H1 (cell line): ENCODE measurements at regions not wholly inside any gene's neighbourhood (a gene's known extent, or its start where the extent isn't known, plus 50 kb on each side); places are given as distances from the start of the nearest gene placed in this dataset.

Source experiments
- CTCF ChIA-PET: fragments of 300-600 bp; sonication (Branson Sonifier 250); formaldehyde crosslinking; loops from one replicate; lab custom pipeline; 2021; ENCODE audit not compliant: partially characterized antibody; lab: Charles Lee
- POLR2A ChIA-PET: fragments of 300-600 bp; sonication (Branson Sonifier 250); formaldehyde crosslinking; loops from one replicate; lab custom pipeline; 2021; ENCODE audit warnings: inconsistent platforms; ENCODE audit not compliant: partially characterized antibody; lab: Charles Lee
- DNase-seq, 2 experiments: peaks; one replicate each; pipeline versions ENCODE4 v3.0.0 to v3.0.0-alpha.2; 2010 to 2022; ENCODE audit warnings: low spot score in 2 of 2, low read depth in 1 of 2, mixed read lengths in 1 of 2
- FAIRE-seq: peaks from 2 replicates; lab custom pipeline; 2011; peaks lifted over from hg19 to GRCh38; lab: Jason Lieb, UNC
- H2AFZ ChIP-seq: 2 replicates; pipeline ENCODE4 v1.8.1; 2012; ENCODE audit warnings: low read length, inconsistent platforms
- H2AK5ac ChIP-seq: 2 replicates; pipeline ENCODE4 v1.6.1; 2013; ENCODE audit warnings: low read depth, low read length
- H2BK120ac ChIP-seq: replicated peaks from 2 replicates; pipeline ENCODE3; 2013; ENCODE audit warnings: low read depth, low read length, inconsistent platforms
- H2BK12ac ChIP-seq: 2 replicates; pipeline ENCODE4 v1.6.1; 2013; ENCODE audit warnings: low read depth, low read length
- H2BK15ac ChIP-seq: 2 replicates; pipeline ENCODE4 v1.6.1; 2013; ENCODE audit warnings: low read length
- H2BK20ac ChIP-seq: 2 replicates; pipeline ENCODE4 v1.6.1; 2013; ENCODE audit warnings: low read length
- H2BK5ac ChIP-seq: 2 replicates; pipeline ENCODE4 v1.6.1; 2013; ENCODE audit warnings: low read depth, low read length
- H3K14ac ChIP-seq: 2 replicates; pipeline ENCODE4 v1.6.1; 2013; ENCODE audit warnings: inconsistent platforms; ENCODE audit not compliant: insufficient read length
- H3K18ac ChIP-seq: 2 replicates; pipeline ENCODE4 v1.6.1; 2013; ENCODE audit warnings: low read length; ENCODE audit errors: extremely low read depth
- H3K23ac ChIP-seq: 2 replicates; pipeline ENCODE4 v1.6.1; 2013; ENCODE audit warnings: inconsistent platforms; ENCODE audit not compliant: insufficient read length
- H3K23me2 ChIP-seq: 2 replicates; pipeline ENCODE4 v1.6.1; 2013; ENCODE audit warnings: low read depth, low read length
- H3K27ac ChIP-seq: 2 replicates; pipeline ENCODE4 v1.6.1; 2011; ENCODE audit warnings: low read depth, low read length, inconsistent platforms
- H3K27me3 ChIP-seq, 4 experiments: replicated peaks in 1 of 4; 1 replicate in 1 of 4; 2 replicates in 3 of 4; pipeline versions ENCODE4 v1.6.1 to v1.8.1; 2011 to 2013; ENCODE audit warnings: low read length in 3 of 4, mild to moderate bottlenecking in 3 of 4, inconsistent platforms in 2 of 4, mixed read lengths in 2 of 4, moderate library complexity in 1 of 4; ENCODE audit not compliant: control insufficient read depth in 3 of 4, insufficient read depth in 3 of 4; ENCODE audit errors: extremely low read depth in 1 of 4
- H3K36me3 ChIP-seq, 4 experiments: 2 replicates each; pipeline versions ENCODE4 v1.6.1 to v1.8.1; 2011 to 2013; ENCODE audit warnings: mild to moderate bottlenecking in 4 of 4, low read length in 3 of 4, moderate library complexity in 2 of 4, control low read depth in 1 of 4, inconsistent platforms in 1 of 4; ENCODE audit not compliant: insufficient read depth in 4 of 4, control insufficient read depth in 2 of 4
- H3K4ac ChIP-seq: replicated peaks from 2 replicates; pipeline ENCODE3; 2013; ENCODE audit warnings: low read length, low read depth, mixed read lengths, inconsistent platforms; ENCODE audit not compliant: insufficient read length
- H3K4me1 ChIP-seq, 4 experiments: replicated peaks in 1 of 4; 1 replicate in 1 of 4; 2 replicates in 3 of 4; pipeline versions ENCODE4 v1.6.1 to v1.8.1; 2011 to 2013; ENCODE audit warnings: low read length in 3 of 4, inconsistent platforms in 2 of 4, mixed read lengths in 1 of 4; ENCODE audit not compliant: insufficient read depth in 4 of 4, control insufficient read depth in 3 of 4
- H3K4me2 ChIP-seq, 2 experiments: 2 replicates each; pipeline versions ENCODE4 v1.6.1 to v1.8.1; 2011 to 2013; ENCODE audit warnings: low read depth in 2 of 2, low read length in 2 of 2, control low read depth in 1 of 2, inconsistent platforms in 1 of 2, mild to moderate bottlenecking in 1 of 2; ENCODE audit not compliant: insufficient read depth in 1 of 2
- H3K4me3 ChIP-seq, 4 experiments: fragments of 200-600, 300-600 bp in 1 of 4; sonication (generic), shearing (Covaris generic), sonication (Bioruptor Twin) in 1 of 4; 2 replicates each; pipeline versions ENCODE4 v1.5.1 to v1.8.1; 2011 to 2016; ENCODE audit warnings: low read length in 4 of 4, low read depth in 3 of 4, control low read depth in 2 of 4, inconsistent platforms in 2 of 4, mild to moderate bottlenecking in 2 of 4, mixed read lengths in 1 of 4, moderate library complexity in 1 of 4; ENCODE audit not compliant: insufficient read depth in 2 of 4; ENCODE audit errors: extremely low read depth in 1 of 4
- H3K56ac ChIP-seq: replicated peaks from 2 replicates; pipeline ENCODE3; 2013; ENCODE audit warnings: low read depth, mild to moderate bottlenecking, mixed read lengths, low read length, inconsistent platforms; ENCODE audit not compliant: insufficient read length
- H3K79me1 ChIP-seq: 2 replicates; pipeline ENCODE4 v1.6.1; 2013; ENCODE audit warnings: low read depth, low read length, control low read depth
- H3K79me2 ChIP-seq, 2 experiments: 2 replicates each; pipeline versions ENCODE4 v1.6.1 to v1.8.1; 2012 to 2013; ENCODE audit warnings: low read length in 2 of 2, mild to moderate bottlenecking in 2 of 2, inconsistent platforms in 1 of 2; ENCODE audit not compliant: insufficient read depth in 2 of 2, control insufficient read depth in 1 of 2
- H3K9ac ChIP-seq, 4 experiments: replicated peaks in 1 of 4; 1 replicate in 1 of 4; 2 replicates in 3 of 4; pipeline versions ENCODE4 v1.6.1 to v1.8.1; 2011 to 2013; ENCODE audit warnings: low read depth in 3 of 4, low read length in 3 of 4, control low read depth in 2 of 4, mild to moderate bottlenecking in 2 of 4, moderate library complexity in 2 of 4, inconsistent platforms in 1 of 4; ENCODE audit errors: extremely low read depth in 1 of 4
- H3K9me3 ChIP-seq, 2 experiments: 2 replicates each; pipeline versions ENCODE4 v1.6.1 to v1.8.1; 2012 to 2013; ENCODE audit warnings: mild to moderate bottlenecking in 2 of 2, moderate library complexity in 2 of 2, control low read depth in 1 of 2, inconsistent platforms in 1 of 2, low read depth in 1 of 2, low read length in 1 of 2, mixed read lengths in 1 of 2; ENCODE audit not compliant: insufficient read depth in 2 of 2
- H4K20me1 ChIP-seq, 2 experiments: replicated peaks in 1 of 2; 2 replicates each; pipeline versions ENCODE3 to v1.8.1; 2011 to 2013; ENCODE audit warnings: inconsistent platforms in 2 of 2, low read length in 2 of 2, mild to moderate bottlenecking in 1 of 2; ENCODE audit not compliant: insufficient read depth in 2 of 2, control insufficient read depth in 1 of 2
- H4K5ac ChIP-seq: 2 replicates; pipeline ENCODE4 v1.6.1; 2013; ENCODE audit warnings: low read length, low read depth, mixed read lengths, inconsistent platforms; ENCODE audit not compliant: insufficient read length
- H4K8ac ChIP-seq: 2 replicates; pipeline ENCODE4 v1.8.0; 2013; ENCODE audit warnings: mild to moderate bottlenecking, moderate library complexity, low read length, inconsistent platforms; ENCODE audit not compliant: insufficient read depth; ENCODE audit errors: extremely low read depth
- H4K91ac ChIP-seq: replicated peaks from 2 replicates; pipeline ENCODE3; 2013; ENCODE audit warnings: low read length, mixed read lengths, inconsistent platforms; ENCODE audit not compliant: insufficient read length
- ATF3 ChIP-seq: IDR thresholded peaks from 2 replicates; pipeline ENCODE4 v1.6.1; 2011; ENCODE audit warnings: low read depth, mild to moderate bottlenecking, low read length; ENCODE audit not compliant: insufficient read depth
- BACH1 ChIP-seq: IDR thresholded peaks from 2 replicates; pipeline ENCODE4 v1.6.1; 2012; ENCODE audit warnings: low read length, improper control_type of control experiment
- BCL11A ChIP-seq, 2 experiments: IDR thresholded peaks; one replicate each; pipeline ENCODE4 v1.6.1; 2011; ENCODE audit warnings: low read depth in 2 of 2, low read length in 2 of 2, mild to moderate bottlenecking in 2 of 2
- CBX8 ChIP-seq: fragments of 300-800, 300-1000 bp; sonication (generic); IDR thresholded peaks from 2 replicates; pipeline ENCODE4 v1.7.1; 2016; ENCODE audit warnings: low read depth, low read length, borderline replicate concordance
- CHD1 ChIP-seq: IDR thresholded peaks from 2 replicates; pipeline ENCODE4 v1.6.1; 2012; ENCODE audit warnings: low read depth, low read length, improper control_type of control experiment
- CHD2 ChIP-seq: IDR thresholded peaks from 2 replicates; pipeline ENCODE4 v1.6.1; 2012; ENCODE audit warnings: low read length, improper control_type of control experiment
- EGR1 ChIP-seq: IDR thresholded peaks from 2 replicates; pipeline ENCODE4 v1.6.1; 2011; ENCODE audit warnings: low read depth, low read length, borderline replicate concordance
- GABPA ChIP-seq: IDR thresholded peaks from 2 replicates; pipeline ENCODE4 v1.6.1; 2011; ENCODE audit warnings: mild to moderate bottlenecking, low read length, moderate library complexity, borderline replicate concordance; ENCODE audit not compliant: insufficient read depth
- KDM1A ChIP-seq: fragments of 200-600, 300-600 bp; sonication (generic); IDR thresholded peaks from 2 replicates; pipeline ENCODE4 v1.7.1; 2016; ENCODE audit warnings: mild to moderate bottlenecking, low read length, borderline replicate concordance
- RFX5 ChIP-seq: IDR thresholded peaks from 2 replicates; pipeline ENCODE4 v1.6.1; 2011; ENCODE audit warnings: low read depth, low read length, improper control_type of control experiment, borderline replicate concordance
- SIRT6 ChIP-seq: IDR thresholded peaks from one replicate; pipeline ENCODE4 v1.7.1; 2012; ENCODE audit warnings: low read length, inconsistent platforms
- SUZ12 ChIP-seq: fragments of 200-600 bp; sonication (generic); IDR thresholded peaks from 2 replicates; pipeline ENCODE4 v1.6.1; 2012; ENCODE audit warnings: mild to moderate bottlenecking, inconsistent platforms, low read length, moderate library complexity, mixed read lengths
- TAF1 ChIP-seq: IDR thresholded peaks from 2 replicates; pipeline ENCODE4 v1.6.1; 2011; ENCODE audit warnings: mild to moderate bottlenecking, low read depth, low read length
- TAF7 ChIP-seq: optimal IDR thresholded peaks from 2 replicates; pipeline ENCODE3; 2011; ENCODE audit warnings: low read depth, mild to moderate bottlenecking, inconsistent platforms, low read length, moderate library complexity, borderline replicate concordance
- WGBS, 2 experiments: shearing (Covaris generic) in 1 of 2; methylation state at CpG; one replicate each; pipeline versions ENCODE4 v1.1.6 to v1.1.7; 2013 to 2015; ENCODE audit warnings: low lambda C conversion rate in 2 of 2, mixed read lengths in 2 of 2, inconsistent platforms in 1 of 2, low coverage in 1 of 2, missing lambda C conversion rate in 1 of 2; ENCODE audit not compliant: insufficient replicate concordance in 2 of 2, insufficient coverage in 1 of 2, insufficient read length in 1 of 2; ENCODE audit errors: extremely low coverage in 1 of 2, missing lambda C conversion rate in 1 of 2; 5-methylcytosine and 5-hydroxymethylcytosine counted together

- no peaks in the 10 kb centered on the region for H3K36me3 ChIP-seq
- H2BK120ac ChIP-seq: no peak overlapping the region
- no peaks in the 10 kb centered on the region for H3K9me3 ChIP-seq
- no peaks in the 10 kb centered on the region for H3K79me1 ChIP-seq
- no peak overlapping the region for H2AK5ac ChIP-seq
- no peak overlapping the region for H4K5ac ChIP-seq
- H2BK20ac ChIP-seq: 0 out of 2 replicates have a peak overlapping the region, but pooled peaks have one; percentile 25
- 11% methylated on average over 5 of the region's 5 CpGs; no CpG with 5 or more reads in 1 of the 2 experiments for WGBS, 2 experiments
- no peak overlapping the region for H3K27ac ChIP-seq
- no peaks in the 10 kb centered on the region for H3K23me2 ChIP-seq
- POLR2A ChIA-PET: no interaction called here
- CTCF ChIA-PET: interaction anchor here (0.8 kb wide), 1 partner anchor 851 kb away, joined by 4 read pairs; no protein-coding TSS in a partner anchor
- no peak overlapping the region for H3K23ac ChIP-seq
- no peak overlapping the region for H3K9ac ChIP-seq
- H2AFZ ChIP-seq: peak overlapping the region; percentile 55; the same call in 1 of the 2 replicates
- H3K56ac ChIP-seq: no peak overlapping the region
- H3K79me2 ChIP-seq: no peaks in the 10 kb centered on the region
- no peak overlapping the region for H2BK15ac ChIP-seq
- H3K4me2 ChIP-seq: peak overlapping the region in 1 of 2 experiments; percentile 32; a peak in 1 of 4 replicates
- no peak overlapping the region; the same call in 1 of the 2 replicates for H3K18ac ChIP-seq
- 0 out of 2 replicates have a peak overlapping the region, but pooled peaks have one; percentile 25 for H2BK5ac ChIP-seq
- H4K20me1 ChIP-seq: no peaks in the 10 kb centered on the region
- FAIRE-seq (peak; percentile 99), DNase-seq (peak; percentile 54 to 57)
- H3K4me1 ChIP-seq: peaks cover 2 to 8% (median 5%) of the 10 kb centered on the region in 4 experiments; a peak in 5 of 7 replicates
- H4K8ac ChIP-seq: no peak overlapping the region
- no peak overlapping the region for H2BK12ac ChIP-seq
- no peak overlapping the region for H3K4ac ChIP-seq
- no peaks in the 10 kb centered on the region for H3K27me3 ChIP-seq
- no peak overlapping the region for H4K91ac ChIP-seq
- H3K14ac ChIP-seq: no peak overlapping the region
- no peak overlapping the region; a peak in 1 of 8 replicates for H3K4me3 ChIP-seq
- no peak for TF ChIP-seq EGR1
- TF ChIP-seq CHD1: no peak
- no peak for TF ChIP-seq SIRT6
- TF ChIP-seq RFX5: no peak
- no peak for TF ChIP-seq TAF1
- TF ChIP-seq CHD2: no peak
- TF ChIP-seq BACH1: no peak
- no peak for TF ChIP-seq KDM1A
- TF ChIP-seq TAF7: no peak
- no peak for TF ChIP-seq ATF3
- no peak for TF ChIP-seq GABPA
- no peak for TF ChIP-seq BCL11A (IDR thresholded peaks at IDR 0.05; ENCODE audit: low read depth in 2 of 2, low read length in 2 of 2)
- TF ChIP-seq SUZ12: no peak
- TF ChIP-seq CBX8: no peak
These were observed 755.1 kb downstream of the ROBO2 start for GRCh38 chr3:77795013-77795412.
